Esophagus squamous epithelium (tissue), 4 donors: ENCODE measurements at regions not wholly inside any gene's neighbourhood (a gene's known extent, or its start where the extent isn't known, plus 50 kb on each side); places are given as distances from the start of the nearest gene placed in this dataset.

Experiments
- CTCF ChIP-seq, 6 experiments: fragments of 450-650 bp in 4 of 6; fragments of 200-600 bp in 2 of 6; sonication (generic) in 2 of 6; IDR thresholded peaks; one replicate each; pipeline ENCODE4 v1.5.1; 2016 to 2019; ENCODE audit warnings: antibody characterized with exemption in 6 of 6, mild to moderate bottlenecking in 4 of 6, moderate library complexity in 4 of 6
- POLR2A ChIP-seq, 4 donors: fragments of 450-650 bp; IDR thresholded peaks; one replicate each; pipeline ENCODE4 v1.6.1; 2017; ENCODE audit warnings: antibody characterized with exemption in 4 of 4, mild to moderate bottlenecking in 4 of 4, moderate library complexity in 3 of 4

GRCh38 chr2:60394463-60394862, 159.0 kb downstream of the BCL11A start:
- no peak for TF ChIP-seq CTCF (IDR thresholded peaks at IDR 0.05)
- no peak for TF ChIP-seq POLR2A (IDR thresholded peaks at IDR 0.05)
